ENCODE measurements at regions not wholly inside any gene's neighbourhood (a gene's known extent, or its start where the extent isn't known, plus 50 kb on each side); places are given as distances from the start of the nearest gene placed in this dataset.

- no peak for DNase-seq (ENCODE audit: low read depth)
- no peak for TF ChIP-seq CTCF (IDR thresholded peaks at IDR 0.05; ENCODE audit: low read depth, low read length, missing control alignments)
- H3K4me3 ChIP-seq (ENCODE audit: low read depth, low read length), result no peak overlapping the region
- in situ Hi-C loops (cut with HindIII; ENCODE audit: low sequenced_read_pairs), result no loop called here
These were observed 618.4 kb upstream of the NRP1 start for GRCh38 chr10:33952692-33953360.

- in situ Hi-C loops (cut with HindIII; ENCODE audit: low sequenced_read_pairs), result no loop called here
- no peak for TF ChIP-seq CTCF (IDR thresholded peaks at IDR 0.05; ENCODE audit: low read depth, low read length, missing control alignments)
- no peak overlapping the region for H3K4me3 ChIP-seq (ENCODE audit: low read depth, low read length)
- DNase-seq (ENCODE audit: low read depth), result no peak
These were observed 615.7 kb upstream of the NRP1 start for GRCh38 chr10:33950206-33950605.

- H3K4me3 ChIP-seq (ENCODE audit: low read depth, low read length), result no peak overlapping the region
- in situ Hi-C loops (cut with HindIII; ENCODE audit: low sequenced_read_pairs), result no loop called here
- no peak for TF ChIP-seq CTCF (IDR thresholded peaks at IDR 0.05; ENCODE audit: low read depth, low read length, missing control alignments)
- DNase-seq (ENCODE audit: low read depth), result no peak
These were observed 613.1 kb upstream of the NRP1 start for GRCh38 chr10:33947544-33947943.

- H3K4me3 ChIP-seq (ENCODE audit: low read depth, low read length), result no peak overlapping the region
- TF ChIP-seq CTCF (IDR thresholded peaks at IDR 0.05; ENCODE audit: low read depth, low read length, missing control alignments), result no peak
- in situ Hi-C loops (cut with HindIII; ENCODE audit: low sequenced_read_pairs), result no loop called here
- no peak for DNase-seq (ENCODE audit: low read depth)
These were observed 610.6 kb upstream of the NRP1 start for GRCh38 chr10:33945051-33945450.

- H3K4me3 ChIP-seq (ENCODE audit: low read depth, low read length), result no peak overlapping the region
- in situ Hi-C loops (cut with HindIII; ENCODE audit: low sequenced_read_pairs), result no loop called here
- DNase-seq (ENCODE audit: low read depth), result no peak
- no peak for TF ChIP-seq CTCF (IDR thresholded peaks at IDR 0.05; ENCODE audit: low read depth, low read length, missing control alignments)
These were observed 608.0 kb upstream of the NRP1 start for GRCh38 chr10:33942508-33942907.

GRCh38 chr10:33939892-33940291 is 605.4 kb upstream of the NRP1 start:
- TF ChIP-seq CTCF (IDR thresholded peaks at IDR 0.05; ENCODE audit: low read depth, low read length, missing control alignments), result no peak
- in situ Hi-C loops (cut with HindIII; ENCODE audit: low sequenced_read_pairs), result no loop called here
- no peak for DNase-seq (ENCODE audit: low read depth)
- H3K4me3 ChIP-seq (ENCODE audit: low read depth, low read length), result no peak overlapping the region

All from astrocyte of the cerebellum (primary cell).